NCI-H2227 (cell line): ENCODE measurements at regions not wholly inside any gene's neighbourhood (a gene's known extent, or its start where the extent isn't known, plus 50 kb on each side); places are given as distances from the start of the nearest gene placed in this dataset.

Experiments used
- DNase-seq: peaks from one replicate; lab custom pipeline; 2025; ENCODE audit not compliant: unreplicated experiment; lab: John Stamatoyannopoulos, UW

DNA sequence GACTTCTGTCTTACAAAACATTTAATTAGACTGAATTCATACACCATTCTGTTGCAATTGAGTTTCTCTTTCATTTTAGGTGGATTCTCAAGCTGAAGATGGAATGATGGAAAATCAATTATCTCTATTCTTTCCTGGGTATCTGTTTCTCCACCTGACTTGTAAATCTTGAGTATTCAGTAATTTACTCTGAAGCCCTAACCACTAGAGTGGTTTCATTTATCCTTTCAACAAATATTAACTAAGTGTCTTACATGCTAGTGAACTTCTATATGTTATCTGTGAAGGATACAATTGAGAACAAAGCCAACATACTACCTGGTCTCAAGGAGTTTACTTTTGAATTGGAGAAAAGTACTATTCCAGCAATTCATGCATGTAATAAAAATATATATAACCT is 94.1 kb upstream of the ZNF804A start:
- DNase-seq = no peak

DNA sequence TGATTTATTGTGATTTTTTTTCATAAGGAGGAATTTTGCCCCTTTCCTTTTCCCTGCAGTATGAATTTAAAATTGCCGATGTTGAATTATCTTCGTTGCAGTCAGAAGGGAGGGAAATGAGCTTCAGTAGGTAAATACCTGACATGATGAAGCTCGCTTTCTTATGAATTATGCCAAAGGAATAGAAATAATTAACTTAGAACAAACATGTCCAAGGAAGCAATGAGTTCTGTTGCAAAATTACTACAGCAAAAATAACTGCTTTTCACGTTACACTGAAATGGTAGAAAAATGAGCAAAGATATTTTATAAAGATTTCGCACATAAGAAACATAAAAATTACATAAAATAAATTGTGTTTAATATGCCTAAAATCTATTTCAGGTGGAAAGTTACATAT is 91.1 kb upstream of the ZNF804A start:
- no peak for DNase-seq

DNA sequence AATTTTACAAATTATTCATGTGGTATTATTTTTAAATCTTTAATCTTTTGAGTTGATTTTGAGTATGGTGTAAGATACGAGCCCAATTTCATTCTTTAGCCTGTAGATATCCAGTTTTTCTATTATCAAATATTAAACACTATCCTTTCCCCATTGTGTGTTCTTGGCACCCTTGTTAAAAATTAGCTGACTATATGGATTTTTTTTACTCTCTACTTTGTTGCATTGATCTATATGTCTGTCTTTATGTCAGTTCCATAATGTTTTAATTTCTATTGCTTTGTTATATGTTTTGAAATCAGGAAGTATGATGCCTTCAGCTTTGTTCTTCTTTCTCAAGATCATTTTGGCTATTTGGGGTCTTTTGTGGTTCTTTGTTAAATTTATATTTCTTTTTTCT is 80.9 kb upstream of the ZNF804A start:
- no peak for DNase-seq

DNA sequence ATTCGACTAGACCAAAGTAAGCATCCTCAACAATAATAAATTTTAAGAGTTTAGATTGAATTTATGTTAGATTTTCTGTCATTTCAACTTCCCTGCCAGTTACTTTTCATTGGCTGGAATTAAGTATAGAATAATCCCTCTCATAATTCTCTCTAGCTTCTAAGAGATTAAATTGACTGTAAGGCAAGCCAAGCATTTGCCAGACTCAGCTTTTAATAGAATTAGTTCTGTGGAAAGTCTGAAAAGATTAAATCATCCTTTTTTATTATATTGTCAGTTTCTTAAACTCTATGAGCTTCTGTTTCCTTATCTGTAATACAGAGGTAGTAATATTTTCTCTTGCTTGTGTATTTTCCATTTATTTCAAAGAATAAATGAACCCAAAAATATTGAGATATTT is 77.9 kb upstream of the ZNF804A start:
- no peak for DNase-seq

DNA sequence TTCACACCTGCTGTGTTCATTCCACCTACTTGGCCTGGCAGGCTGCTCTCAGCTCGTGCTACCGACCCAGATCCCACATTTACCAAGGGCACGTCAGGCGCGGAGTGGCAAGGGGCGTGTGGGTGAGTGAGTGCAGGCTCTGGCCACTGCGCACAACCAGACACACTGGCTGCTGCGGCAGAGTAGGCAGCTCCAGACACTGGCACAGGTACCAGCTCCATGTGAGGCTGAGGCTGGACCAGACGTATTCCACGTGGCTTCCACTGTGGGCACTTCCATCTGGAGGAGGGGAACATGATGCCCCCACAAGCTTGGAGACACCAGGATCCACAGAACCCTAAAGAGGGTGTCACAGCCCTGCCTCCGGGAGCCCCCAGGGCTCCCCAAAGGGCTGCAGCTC is 74.6 kb upstream of the ZNF804A start:
- no peak for DNase-seq

DNA sequence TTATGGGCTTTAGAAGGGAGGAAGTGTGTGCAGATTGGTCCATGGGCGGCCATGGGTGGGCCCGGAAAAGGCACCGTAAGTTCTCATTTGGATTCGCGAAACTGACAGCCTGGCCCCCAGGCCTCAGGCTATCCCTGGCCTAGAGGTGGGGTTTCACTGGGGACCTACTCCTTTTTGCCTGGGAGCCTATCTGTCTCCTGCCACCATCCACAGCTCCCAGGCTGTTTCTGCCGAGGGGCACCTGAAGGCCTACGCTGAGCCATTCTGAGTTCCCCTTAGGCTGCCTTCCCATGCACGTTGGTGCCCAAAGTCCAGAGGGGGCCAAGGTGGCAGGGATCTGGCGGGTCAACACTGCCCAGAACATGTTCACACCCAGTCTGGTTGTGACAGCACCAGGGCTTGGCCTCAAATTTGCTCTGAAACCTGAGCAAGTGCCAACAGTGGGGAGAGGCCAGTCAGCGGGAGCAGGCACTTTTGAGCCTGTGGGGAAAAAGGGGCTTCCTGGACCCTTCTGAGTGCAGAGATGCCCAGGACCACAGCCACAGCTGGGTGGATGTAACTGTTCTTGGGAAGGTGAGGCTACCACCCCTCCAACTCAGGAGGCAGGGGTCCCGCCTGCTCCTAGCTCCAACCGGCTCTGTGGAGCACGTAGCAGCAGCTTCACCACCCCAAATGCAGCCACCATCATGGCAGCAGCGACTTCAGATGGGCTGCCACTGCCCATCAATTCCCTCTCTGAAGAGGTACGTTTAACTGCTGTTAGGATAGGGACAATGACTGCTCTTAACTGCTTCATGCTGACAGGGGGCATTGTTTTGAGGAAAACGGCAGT is 73.6 kb upstream of the ZNF804A start:
- DNase-seq = no peak

DNA sequence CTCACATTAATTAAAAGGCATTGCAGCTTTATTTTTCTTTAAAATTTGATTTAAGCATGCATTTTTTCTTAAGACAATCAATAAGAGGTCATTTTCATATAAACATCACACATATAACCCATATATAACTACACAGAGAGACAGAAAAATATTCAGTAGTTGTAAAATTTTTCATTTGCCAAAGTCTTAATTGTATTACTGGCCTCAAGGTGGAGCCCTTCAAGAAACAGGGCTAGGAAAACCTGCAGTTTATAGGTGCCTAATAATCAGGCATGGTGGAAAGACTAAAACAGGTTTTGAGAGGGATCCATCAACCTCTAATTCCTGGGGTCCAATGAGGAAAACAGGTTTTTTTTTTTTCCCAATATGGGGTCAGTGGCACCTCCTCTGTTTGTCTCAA is 71.3 kb upstream of the ZNF804A start:
- DNase-seq = no peak

DNA sequence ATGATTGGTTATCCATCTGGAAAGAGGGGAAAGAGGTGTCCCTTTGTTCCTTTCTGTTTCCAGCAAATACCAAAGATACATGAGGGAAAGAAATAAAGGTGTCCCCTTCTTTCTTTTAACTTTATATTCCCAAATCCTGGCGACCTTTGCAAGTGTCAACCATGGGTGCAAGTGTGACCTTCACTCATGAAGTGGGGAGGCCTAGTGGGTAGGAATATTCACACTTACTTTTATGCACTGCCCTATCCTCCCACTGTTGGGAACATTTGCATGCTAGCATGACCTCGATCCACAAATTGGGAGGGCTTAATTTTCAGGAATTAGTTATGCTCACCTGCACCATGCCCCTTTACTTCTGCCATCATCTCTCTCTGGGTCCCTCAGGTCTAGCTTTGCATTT is 70.2 kb upstream of the ZNF804A start:
- DNase-seq = no peak

DNA sequence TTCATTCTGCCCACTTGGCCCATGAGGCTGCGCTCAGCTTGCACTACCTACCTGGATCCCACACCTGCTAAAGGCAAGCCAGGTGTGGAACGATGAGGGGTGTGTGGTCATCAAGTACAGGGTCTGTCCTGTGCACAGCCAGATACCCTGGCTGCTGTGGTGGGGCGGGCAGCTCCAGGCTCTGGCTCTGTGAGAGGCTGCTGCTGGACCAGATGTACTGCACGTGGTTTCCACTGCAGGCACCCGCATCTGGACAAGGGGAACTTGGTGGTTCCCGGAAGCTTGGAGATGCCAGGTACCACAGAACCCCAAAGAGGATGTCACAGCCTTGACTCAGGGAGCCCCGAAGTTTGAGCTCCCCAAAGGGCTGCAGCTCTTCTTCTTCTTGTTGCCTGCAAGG is 68.1 kb upstream of the ZNF804A start:
- no peak for DNase-seq

DNA sequence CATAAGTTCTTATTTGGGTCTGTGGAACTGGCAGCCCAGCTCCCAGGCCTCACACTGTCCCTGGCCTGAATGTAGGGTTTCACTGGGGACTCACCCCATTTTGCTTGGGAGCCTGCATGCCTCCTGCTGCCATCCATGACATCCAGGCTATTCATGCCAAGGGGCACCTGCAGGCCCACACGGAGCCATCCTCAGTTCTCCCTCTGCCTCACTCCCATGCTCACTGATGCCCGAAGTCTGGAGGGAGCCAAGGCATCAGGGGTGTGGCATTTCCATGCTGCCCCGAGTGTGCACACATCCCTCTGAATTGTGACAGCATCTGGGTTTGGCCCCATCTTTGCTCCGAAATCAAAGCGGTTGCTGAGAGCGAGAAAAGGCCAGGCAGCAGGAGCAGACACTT is 67.4 kb upstream of the ZNF804A start:
- DNase-seq = no peak

DNA sequence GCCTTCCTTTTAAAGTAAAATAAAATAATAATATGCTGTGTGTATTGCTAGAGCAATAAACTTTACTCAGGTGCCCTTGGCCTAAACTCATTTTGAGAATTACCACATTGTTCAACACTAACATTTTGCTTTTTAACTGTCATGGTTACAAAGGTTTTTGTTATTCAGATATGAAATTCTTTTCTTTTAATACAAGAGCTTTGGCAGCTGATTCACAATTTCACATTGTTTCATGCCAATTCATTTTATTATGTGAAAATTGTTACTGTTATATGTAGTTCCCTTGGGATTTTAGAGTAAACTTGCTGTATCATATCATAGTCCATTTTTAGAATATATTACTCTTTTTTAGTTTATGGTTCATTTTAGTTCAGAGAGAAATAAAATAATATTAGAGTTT is 65.8 kb upstream of the ZNF804A start:
- no peak for DNase-seq

DNA sequence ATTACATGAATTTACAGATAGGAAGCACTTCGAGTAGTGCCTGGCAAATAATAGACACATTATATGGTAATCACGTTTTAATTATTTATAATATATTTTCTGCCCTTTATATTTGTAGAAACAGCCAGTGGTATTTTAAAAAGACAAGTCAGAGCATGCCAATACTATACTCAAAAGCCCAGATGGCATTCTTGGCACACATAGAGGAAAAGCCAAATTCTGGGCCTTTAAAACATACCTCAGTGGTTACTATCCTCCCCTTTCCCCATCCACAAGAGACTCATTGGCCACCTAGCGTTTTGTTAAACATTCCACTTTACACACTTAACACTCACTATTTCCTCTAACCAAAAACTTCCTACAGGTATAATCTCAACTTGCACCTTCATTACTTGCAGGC is 63.3 kb upstream of the ZNF804A start:
- no peak for DNase-seq

DNA sequence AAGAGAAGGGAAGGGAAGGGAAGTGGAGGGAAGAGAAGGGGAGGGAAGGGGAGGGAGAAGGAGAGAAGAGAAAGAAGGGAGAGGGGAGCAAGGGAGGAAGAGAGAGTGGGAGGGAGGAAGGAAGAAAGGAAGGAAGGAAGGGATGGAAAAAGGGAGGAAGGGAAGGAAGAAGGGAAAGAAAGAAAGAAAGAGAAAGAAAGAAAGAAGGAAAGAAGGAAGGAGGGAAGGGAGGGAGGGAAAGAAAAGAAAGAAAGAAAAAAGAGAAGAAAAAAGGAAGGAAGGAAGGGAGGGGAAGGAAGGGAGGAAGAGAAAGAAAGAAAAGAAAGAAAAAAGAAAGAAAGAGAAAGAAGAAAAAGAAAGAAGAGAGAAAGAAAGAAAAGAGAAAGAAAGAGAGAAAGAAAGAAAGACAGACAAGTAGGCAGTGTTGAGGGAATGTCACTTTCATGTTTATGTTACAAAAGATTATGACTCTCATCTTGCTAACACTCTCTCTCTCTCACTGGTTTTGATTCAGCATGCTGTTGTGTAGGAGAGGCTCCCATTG is 58.0 kb upstream of the ZNF804A start:
- DNase-seq = no peak

DNA sequence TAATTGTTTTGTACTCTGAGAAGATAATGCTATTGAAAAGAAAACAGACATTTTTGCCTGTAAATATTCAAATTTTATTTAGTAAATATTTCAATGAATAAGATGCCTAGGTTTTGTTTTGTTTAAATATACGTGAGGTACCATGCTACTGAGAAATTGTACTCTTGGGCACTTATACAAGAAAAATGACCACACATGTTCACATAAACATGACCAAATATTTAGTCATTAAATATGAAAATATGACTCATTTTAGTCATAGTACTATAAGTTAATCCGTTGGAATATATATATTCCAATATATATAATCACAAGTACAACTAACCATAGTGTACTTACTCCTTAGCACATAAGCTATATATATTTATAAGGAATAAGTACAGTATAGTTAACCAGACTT is 56.7 kb upstream of the ZNF804A start:
- DNase-seq = no peak

DNA sequence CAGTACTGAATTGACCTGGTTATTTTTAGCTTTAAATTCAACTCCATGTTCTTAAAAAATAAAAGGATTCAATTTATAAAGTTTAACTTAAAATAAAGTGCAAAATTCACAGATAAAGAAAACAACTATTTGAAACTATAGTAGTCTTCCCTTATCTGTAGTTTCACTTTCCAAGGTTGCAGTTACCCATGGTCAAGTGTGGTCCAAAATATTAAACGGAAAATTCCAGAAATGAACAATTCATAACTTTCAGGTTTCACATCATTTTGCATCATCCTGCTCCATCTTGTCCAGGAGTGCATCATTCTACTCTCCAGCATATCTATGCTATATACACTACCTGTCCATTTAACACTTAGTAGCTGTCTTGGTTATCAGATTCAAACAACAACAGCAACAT is 54.5 kb upstream of the ZNF804A start:
- no peak for DNase-seq
